Liver (tissue), 3 donors: ENCODE measurements at regions not wholly inside any gene's neighbourhood (a gene's known extent, or its start where the extent isn't known, plus 50 kb on each side); places are given as distances from the start of the nearest gene placed in this dataset.
A peak's percentile ranks its signal among the peaks of the same experiment; 100 is the strongest.

ENCODE experiments used
- CTCF ChIP-seq: fragments of 150-350 bp; IDR thresholded peaks from 2 replicates; pipeline ENCODE4 v1.5.1; 2017; ENCODE audit warnings: improper control_type of control experiment, low read depth, low read length; ENCODE audit not compliant: missing input control
- EGR1 ChIP-seq, 2 donors: IDR thresholded peaks; 2 replicates each; pipeline ENCODE4 v1.6.1; 2016 to 2018; ENCODE audit warnings: antibody characterized with exemption in 2 of 2, low read depth in 2 of 2
- GABPA ChIP-seq, 2 donors: IDR thresholded peaks in 1 of 2; conservative IDR thresholded peaks in 1 of 2; 2 replicates each; pipeline ENCODE4 v1.6.1; 2016; ENCODE audit warnings: antibody characterized with exemption in 2 of 2, mild to moderate bottlenecking in 1 of 2, moderate library complexity in 1 of 2
- RAD21 ChIP-seq, 2 donors: IDR thresholded peaks; 2 replicates each; pipeline ENCODE4 v1.6.1; 2016; ENCODE audit warnings: antibody characterized with exemption in 2 of 2, mild to moderate bottlenecking in 2 of 2
- REST ChIP-seq: IDR thresholded peaks from 2 replicates; pipeline ENCODE4 v1.6.1; 2016; ENCODE audit warnings: antibody characterized with exemption, mild to moderate bottlenecking
- TF ChIP-seq, protein P1 (sequence below): IDR thresholded peaks from 2 replicates; pipeline ENCODE4 v1.6.1; 2016; ENCODE audit warnings: antibody characterized with exemption
- donor health status: healthy.
- donor health status: healthy.

GRCh38 chr4:78661921-78662521, 110.5 kb downstream of the ANXA3 start:
- no peak for TF ChIP-seq CTCF
- no peak for TF ChIP-seq GABPA (IDR thresholded peaks at IDR 0.05 in 1 of 2, conservative IDR thresholded peaks at IDR 0.05 in 1 of 2)
- peak; percentile 24 for TF ChIP-seq REST
- peak in 1 of 2 donors; percentile 24 for TF ChIP-seq RAD21 (IDR thresholded peaks at IDR 0.05)
- no peak for TF ChIP-seq EGR1 (IDR thresholded peaks at IDR 0.05; ENCODE audit: low read depth in 2 of 2)
- TF ChIP-seq, protein P1, sequence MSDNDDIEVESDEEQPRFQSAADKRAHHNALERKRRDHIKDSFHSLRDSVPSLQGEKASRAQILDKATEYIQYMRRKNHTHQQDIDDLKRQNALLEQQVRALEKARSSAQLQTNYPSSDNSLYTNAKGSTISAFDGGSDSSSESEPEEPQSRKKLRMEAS, result no peak
